ENCODE measurements at regions not wholly inside any gene's neighbourhood (a gene's known extent, or its start where the extent isn't known, plus 50 kb on each side); places are given as distances from the start of the nearest gene placed in this dataset.

- no peak for DNase-seq
Measured at GRCh38 chr2:6556755-6557154, 309.0 kb downstream of the CMPK2 start.

DNA sequence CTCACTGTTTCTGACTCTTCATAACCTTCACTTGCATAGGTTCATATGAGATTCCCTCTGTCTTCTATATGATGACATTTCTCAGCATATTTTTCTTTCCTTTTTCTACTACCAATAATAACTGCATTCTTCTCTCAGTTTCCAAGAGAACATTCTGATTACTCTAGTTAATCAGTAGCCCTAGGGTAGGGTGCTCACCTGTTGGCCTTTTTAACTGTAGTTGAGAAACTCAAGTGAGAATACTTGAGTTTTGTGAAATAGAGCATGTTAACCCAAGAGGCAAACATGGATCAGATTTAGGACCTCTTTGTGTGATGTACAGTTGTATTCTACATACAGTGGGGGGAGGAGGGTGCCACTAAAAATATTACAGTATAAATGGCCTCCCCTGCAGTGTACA is 308.0 kb downstream of the CMPK2 start:
- no peak for DNase-seq

DNA sequence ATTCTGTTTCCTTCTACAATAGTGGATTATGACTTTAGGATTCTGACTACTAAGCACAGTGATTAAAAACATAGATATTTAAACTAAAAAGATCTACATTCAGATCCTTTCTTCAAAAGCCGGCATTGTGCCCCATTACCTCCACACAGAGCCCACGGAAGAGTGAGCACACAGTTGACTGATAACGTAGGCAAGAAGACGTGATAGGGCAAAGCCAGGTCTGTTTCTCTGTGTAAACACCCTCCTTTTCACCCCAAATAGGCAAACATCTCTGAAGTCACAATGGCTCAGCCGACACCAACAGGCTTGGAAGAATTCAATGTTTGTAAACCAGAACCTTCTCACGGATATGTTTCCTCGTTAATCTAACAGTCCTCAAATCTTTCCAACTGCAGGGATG is 302.9 kb downstream of the CMPK2 start:
- DNase-seq, result no peak

DNA sequence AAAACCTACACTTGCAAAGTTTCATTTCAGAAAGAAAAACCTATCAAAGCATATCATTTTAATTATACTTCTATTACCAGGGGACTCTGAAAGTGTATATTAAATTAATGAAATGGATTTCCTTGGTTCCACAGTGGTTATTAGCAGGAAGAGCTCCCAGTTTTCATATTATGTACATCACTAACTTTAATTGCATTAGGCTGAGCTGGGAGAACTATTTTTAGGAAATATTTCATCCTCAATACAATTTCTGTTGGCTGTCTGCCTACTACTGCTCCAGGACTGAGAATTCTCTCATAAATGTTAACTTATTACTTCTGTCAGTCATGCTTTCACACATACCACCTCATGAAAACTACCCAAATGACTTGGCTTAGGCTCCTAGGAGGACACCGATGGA is 301.4 kb downstream of the CMPK2 start:
- peak; percentile 68 for DNase-seq

GRCh38 chr2:6574121-6574520 is 291.6 kb downstream of the CMPK2 start:
- DNase-seq, result peak; percentile 98

DNA sequence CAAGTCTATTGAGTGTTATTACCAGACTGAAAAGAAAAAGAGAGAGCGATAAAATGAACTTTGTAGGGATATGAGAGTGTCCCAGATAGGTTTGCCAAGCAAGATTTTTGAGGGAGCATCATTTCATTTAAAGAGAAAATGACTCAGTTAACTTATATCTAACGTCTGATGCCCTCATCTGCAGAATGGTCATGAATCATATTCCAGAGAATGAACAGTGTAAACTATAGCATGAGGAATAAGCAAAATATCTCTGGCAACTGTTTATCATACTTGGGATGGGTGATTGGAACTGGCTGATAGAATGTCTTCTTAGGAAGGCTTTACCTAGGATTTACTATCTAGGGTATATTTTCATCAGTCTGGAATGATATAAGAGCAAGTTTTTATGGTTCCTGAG is 289.4 kb downstream of the CMPK2 start:
- DNase-seq, result no peak

DNA sequence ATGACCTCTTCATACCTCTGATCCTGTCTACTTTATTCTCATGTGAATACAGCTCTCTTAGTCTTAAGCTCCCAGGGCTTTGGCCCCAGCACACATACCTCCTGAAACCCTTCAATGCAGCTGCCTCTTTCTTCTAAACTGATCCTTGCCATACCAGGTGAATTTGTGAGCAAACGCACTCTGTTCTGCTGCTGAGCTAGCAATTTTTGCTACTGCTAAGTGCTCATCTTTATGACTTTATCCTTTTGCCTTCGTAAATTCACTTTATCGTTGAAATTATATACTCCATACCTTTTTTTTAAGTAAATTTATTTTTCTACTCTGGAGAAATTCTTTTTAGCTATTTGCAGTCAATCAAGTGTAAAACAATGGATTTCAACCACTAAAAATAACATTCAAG is 287.7 kb downstream of the CMPK2 start:
- no peak for DNase-seq

- DNase-seq, result no peak
Measured at GRCh38 chr2:6578416-6578815, 287.3 kb downstream of the CMPK2 start.

GRCh38 chr2:6579281-6579680 is 286.4 kb downstream of the CMPK2 start:
- DNase-seq, result no peak

GRCh38 chr2:6580982-6581381 is 284.7 kb downstream of the CMPK2 start:
- no peak for DNase-seq

DNA sequence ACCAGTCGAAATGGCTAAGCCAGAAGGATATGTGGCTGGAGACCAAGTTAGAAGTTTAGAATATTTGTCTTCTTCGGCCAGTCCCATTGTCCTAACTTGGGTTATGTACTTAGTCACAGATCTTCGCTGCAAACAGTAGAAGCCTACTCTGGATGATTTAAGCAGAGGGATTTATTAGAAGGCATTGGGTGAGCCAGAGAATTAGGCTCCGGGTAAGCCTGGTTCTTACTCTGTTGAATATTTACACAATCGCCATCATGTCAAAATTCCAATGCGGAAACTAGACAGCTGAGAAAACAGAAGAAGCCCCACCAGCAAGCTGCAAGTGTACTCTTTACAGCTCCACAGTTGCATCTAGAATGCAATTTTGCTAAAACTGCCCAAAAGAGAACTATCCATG is 276.6 kb downstream of the CMPK2 start:
- no peak for DNase-seq

GRCh38 chr2:6590442-6590841 is 275.3 kb downstream of the CMPK2 start:
- DNase-seq, result no peak

DNA sequence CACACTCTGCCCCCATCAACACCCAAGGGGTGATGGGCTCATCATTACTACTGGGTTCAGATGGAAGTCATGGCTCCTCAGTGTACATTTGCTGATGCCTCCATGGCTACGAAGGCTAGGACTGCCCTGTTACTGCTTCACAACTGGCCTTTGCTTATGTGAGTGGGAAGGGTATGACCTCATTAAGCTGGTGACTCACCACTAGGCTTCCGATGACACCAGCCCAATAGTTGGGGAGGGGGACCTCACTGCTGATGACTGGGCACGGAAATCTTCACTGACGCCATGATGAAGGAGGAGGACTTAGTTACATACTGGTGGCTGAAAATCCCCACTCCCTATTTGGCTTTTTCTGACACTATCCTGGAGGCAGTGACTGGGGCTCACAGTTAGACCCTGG is 263.2 kb downstream of the CMPK2 start:
- DNase-seq, result no peak

DNA sequence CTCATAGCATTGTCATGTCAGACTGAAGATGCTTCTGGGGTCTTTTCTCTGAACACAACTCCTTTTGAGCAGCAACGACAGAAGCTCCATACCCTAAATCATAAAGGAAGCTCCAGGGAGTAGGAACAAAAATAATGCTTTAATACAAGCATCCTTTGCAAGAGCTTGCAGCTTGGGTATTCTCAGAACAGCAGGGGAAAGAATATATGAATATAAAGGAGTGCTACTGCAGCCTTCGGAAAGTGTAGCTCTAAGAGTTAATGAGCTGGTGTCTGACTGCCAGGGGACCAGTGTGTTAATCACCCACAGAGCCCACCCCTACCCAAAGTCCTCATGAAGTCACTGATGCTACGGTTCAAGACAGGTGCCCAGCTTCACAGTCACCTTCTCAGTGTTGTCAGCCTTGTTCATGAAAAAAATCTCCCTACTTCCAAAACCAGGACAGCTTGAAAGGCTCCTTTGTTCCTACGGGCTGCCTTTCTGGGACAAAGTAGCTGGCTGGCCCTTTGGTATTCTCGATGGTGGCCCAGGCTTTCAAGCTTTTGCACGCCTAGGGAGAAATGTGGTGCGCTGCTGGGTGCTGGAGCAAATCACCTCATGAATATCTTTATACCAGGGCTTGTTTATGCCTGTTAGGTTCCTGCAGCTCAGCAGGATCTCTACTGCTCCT is 259.7 kb downstream of the CMPK2 start:
- DNase-seq, result no peak

- DNase-seq, result no peak
Measured at GRCh38 chr2:6617794-6618193, 247.9 kb downstream of the CMPK2 start.

DNA sequence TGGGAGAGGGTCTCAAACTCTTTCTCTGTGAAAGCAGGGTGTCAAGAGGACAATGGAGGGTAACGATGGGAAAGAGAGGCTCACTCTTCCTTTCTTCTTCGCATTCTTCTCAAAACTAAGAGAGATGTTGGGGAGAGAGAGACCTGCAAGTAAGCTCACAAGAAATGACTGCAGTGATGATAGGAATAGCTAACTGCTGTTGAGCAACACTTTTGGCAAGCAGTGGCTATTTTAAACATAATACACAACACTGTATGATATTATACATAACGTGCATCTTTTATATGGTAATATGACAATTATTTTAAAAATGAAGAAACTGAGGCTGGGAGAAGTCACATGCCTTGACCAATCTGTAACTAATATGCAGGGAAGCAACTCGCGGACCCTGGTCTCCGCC is 247.5 kb downstream of the CMPK2 start:
- no peak for DNase-seq

GRCh38 chr2:6623746-6624145 is 242.0 kb downstream of the CMPK2 start:
- DNase-seq, result no peak

DNA sequence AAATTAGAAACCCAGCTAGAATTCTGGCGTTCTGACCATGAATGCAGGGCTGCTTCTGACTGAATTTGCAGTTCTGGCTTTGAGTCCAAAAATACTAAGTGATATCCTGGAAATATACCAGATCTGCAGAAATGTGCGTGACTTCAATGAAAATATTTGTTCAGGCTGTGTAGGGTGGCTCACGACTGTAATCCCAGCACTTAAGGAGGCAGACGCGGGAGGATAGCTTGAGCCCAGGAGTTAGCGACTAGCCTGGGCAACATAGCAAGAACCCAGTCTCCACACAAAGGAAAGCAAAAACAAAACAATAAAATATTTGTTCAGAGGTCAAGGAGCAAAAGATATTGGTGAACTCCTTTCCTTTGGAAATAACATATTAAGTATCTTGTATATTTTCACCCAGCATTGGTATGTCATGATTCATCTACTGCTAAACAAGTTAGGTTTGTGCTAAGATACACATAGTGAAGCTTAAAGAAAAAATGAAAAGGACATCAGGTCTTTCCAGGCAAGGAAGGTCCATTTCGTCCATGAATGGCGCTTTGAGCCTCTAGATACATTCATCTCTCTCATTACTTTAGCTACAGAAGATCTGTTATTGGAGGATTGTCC is 239.2 kb downstream of the CMPK2 start:
- no peak for DNase-seq

GRCh38 chr2:6627316-6627715 is 238.4 kb downstream of the CMPK2 start:
- no peak for DNase-seq

DNA sequence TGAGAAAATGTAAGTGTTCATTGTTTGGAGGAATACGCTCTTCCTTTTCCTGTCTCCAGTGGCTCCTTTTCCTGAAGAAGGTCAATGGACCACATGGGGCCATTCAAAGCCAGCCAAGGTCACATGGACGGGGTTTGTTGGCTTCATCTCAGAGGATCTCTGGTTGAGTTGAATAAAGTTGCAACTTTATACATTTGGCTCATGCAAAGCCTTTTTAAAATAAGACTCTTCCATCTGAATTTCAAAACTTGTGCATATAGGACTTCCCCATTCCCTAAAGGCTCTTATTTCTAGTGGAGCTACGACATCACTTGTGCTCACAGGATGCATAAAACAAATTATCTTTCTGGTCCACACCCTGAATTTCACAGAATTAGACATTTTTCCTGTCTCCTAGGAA is 235.5 kb downstream of the CMPK2 start:
- DNase-seq, result no peak

DNA sequence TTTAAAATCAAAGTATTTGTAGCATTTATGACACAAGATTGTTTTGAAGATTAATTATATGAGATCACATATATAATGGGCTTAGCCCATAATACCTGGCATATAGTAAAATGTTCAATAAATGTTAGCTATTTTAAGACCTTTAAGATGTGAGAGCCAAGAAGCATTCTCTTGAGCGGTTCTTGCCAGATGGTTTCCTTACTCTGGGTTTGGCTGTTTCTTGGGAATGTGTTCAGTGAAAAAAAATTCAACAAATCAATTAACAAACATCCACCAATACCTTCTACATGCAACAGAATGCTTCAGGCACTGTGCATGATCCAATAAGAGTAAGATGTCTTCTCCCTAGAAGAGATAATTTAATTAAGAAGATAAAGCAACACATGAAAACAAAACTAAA is 230.4 kb downstream of the CMPK2 start:
- DNase-seq, result no peak

- peak; percentile 35 for DNase-seq
Measured at GRCh38 chr2:6637330-6637729, 228.4 kb downstream of the CMPK2 start.

DNA sequence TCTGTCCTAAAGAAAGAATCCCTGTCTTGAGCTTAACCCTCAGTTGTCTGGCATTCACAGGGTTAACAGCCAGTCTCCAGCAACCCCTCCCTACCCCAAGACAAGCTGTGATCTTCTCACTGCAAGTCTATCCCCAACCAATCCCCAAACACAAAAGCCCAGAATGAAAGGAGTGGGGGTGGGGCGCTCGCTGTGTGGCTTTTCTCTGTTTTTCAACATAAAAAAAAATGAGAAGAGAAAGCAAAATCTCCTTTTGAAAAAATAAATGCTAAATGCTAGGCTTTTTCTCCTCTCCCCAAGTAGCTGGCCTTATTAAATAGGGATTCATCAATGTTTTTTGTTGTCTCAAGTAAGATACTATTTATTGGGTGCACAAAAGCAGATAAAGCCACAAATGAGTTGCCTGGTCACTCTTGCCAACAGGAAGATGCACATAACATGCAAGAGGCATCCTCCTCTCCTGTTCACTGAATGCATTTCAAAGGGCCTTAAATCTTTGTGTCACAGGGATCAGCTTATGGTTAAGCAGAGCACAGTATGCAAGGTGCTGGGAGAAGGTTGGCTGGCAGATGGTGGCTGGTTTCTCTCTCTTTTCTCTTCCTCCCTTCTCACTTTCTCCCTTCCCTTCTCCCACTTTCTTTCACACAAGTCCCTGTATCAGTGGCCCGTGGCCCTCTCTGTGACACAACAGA is 225.6 kb downstream of the CMPK2 start:
- peak; percentile 29 for DNase-seq

DNA sequence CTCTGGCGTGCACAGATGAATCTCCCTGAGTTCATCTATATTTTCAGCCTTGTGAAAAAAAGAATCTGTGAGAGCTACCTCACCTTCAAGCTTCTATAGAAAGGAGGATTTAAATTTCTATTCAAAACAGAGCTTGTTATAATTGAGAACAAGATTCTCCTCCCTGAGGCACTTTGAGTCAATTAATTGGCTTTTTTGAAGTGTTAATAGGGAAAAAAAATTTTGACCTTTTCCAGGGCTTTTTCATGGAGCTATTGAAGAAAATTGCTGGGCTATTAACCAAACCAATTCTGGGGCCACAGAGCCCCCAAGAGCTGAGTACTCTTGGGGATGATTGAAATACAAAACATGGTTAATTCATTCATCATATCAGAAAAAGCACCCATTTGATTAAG is 225.1 kb downstream of the CMPK2 start:
- DNase-seq, result no peak

DNA sequence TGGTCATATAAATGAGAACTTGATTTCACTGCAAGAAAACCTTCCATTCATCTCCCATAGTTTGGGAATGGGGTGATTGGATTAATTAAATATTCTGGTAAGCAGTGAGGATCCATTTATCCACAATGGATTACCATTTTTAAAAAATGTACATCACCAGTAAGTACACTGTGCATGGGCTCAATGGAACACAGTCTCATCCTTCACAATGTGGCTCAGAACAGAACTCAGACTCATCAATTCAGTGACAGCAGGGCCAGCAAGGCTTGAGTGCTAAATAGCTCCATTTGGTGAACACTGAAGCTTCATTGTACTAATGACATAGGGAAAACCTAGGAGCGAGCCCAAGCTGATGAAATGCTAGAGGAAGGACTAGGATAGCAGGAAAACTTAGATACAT is 223.8 kb downstream of the CMPK2 start:
- peak; percentile 91 for DNase-seq
